H1 (cell line): ENCODE measurements at regions not wholly inside any gene's neighbourhood (a gene's known extent, or its start where the extent isn't known, plus 50 kb on each side); places are given as distances from the start of the nearest gene placed in this dataset.

Experiments used
- CHD7 ChIP-seq: fragments of 300-600 bp; sonication (generic); IDR thresholded peaks from 2 replicates; pipeline ENCODE4 v1.7.1; 2012; ENCODE audit warnings: low read length, moderate library complexity, mild to moderate bottlenecking, inconsistent platforms; ENCODE audit not compliant: insufficient replicate concordance
- CTCF ChIP-seq, 3 experiments: IDR thresholded peaks; 1 replicate in 2 of 3; 2 replicates in 1 of 3; pipeline versions ENCODE4 v1.5.1 to v1.6.1; 2011; ENCODE audit warnings: low read length in 3 of 3, mild to moderate bottlenecking in 3 of 3, inconsistent platforms in 2 of 3, low read depth in 1 of 3, moderate library complexity in 1 of 3; ENCODE audit not compliant: insufficient read depth in 1 of 3; ENCODE audit errors: control extremely low read depth in 1 of 3
- HDAC6 ChIP-seq: IDR thresholded peaks from one replicate; pipeline ENCODE4 v1.7.1; 2012; ENCODE audit warnings: low read depth, mild to moderate bottlenecking, inconsistent platforms, low read length, moderate library complexity
- RFX5 ChIP-seq: IDR thresholded peaks from 2 replicates; pipeline ENCODE4 v1.6.1; 2011; ENCODE audit warnings: low read depth, low read length, improper control_type of control experiment, borderline replicate concordance
- RNF2 ChIP-seq: fragments of 200-900, 300-1000 bp; sonication (generic); IDR thresholded peaks from 2 replicates; pipeline ENCODE4 v1.7.1; 2016; ENCODE audit warnings: borderline replicate concordance, low read depth, mild to moderate bottlenecking, antibody characterized with exemption, low read length; ENCODE audit not compliant: poor library complexity, severe bottlenecking; ENCODE audit errors: missing control alignments
- SUZ12 ChIP-seq: fragments of 200-600 bp; sonication (generic); IDR thresholded peaks from 2 replicates; pipeline ENCODE4 v1.6.1; 2012; ENCODE audit warnings: mild to moderate bottlenecking, inconsistent platforms, low read length, moderate library complexity, mixed read lengths
- USF2 ChIP-seq: IDR thresholded peaks from 2 replicates; pipeline ENCODE4 v1.6.1; 2011; ENCODE audit warnings: low read length, improper control_type of control experiment

- TF ChIP-seq CHD7 = no peak
- TF ChIP-seq USF2 = no peak
- no peak for TF ChIP-seq HDAC6
- no peak for TF ChIP-seq CTCF (IDR thresholded peaks at IDR 0.05; ENCODE audit: control extremely low read depth in 1 of 3, insufficient read depth in 1 of 3, low read depth in 1 of 3, low read length in 3 of 3)
- no peak for TF ChIP-seq RFX5
- no peak for TF ChIP-seq RNF2
- TF ChIP-seq SUZ12 = no peak
Observed at GRCh38 chr10:8531116-8531515, 476.6 kb downstream of the GATA3 start (continued).
